SK-N-SH (cell line): ENCODE measurements at regions not wholly inside any gene's neighbourhood (a gene's known extent, or its start where the extent isn't known, plus 50 kb on each side); places are given as distances from the start of the nearest gene placed in this dataset.

ENCODE experiments used
- CTCF ChIA-PET: fragments of 300-600, 350-600 bp; formaldehyde crosslinking; extraction: SDS; loops from one replicate; lab custom pipeline; 2021; lab: Yijun Ruan, JAX
- POLR2A ChIA-PET: fragments of 350-600 bp; sonication (Branson Sonifier 250); formaldehyde crosslinking; extraction: SDS; loops from one replicate; lab custom pipeline; 2020; ENCODE audit warnings: antibody characterized with exemption, inconsistent platforms; lab: Yijun Ruan, JAX
- DNase-seq: peaks from one replicate; pipeline ENCODE4 v3.0.0; 2012
- H2AFZ ChIP-seq: fragments of 200-600 bp; sonication (generic); 2 replicates; pipeline ENCODE4 v1.8.1; 2016; ENCODE audit warnings: antibody characterized with exemption, mild to moderate bottlenecking, low read depth
- H3F3A ChIP-seq: fragments of 200-600 bp; sonication (generic); replicated peaks from 2 replicates; pipeline ENCODE3; 2016; ENCODE audit warnings: antibody characterized with exemption, mild to moderate bottlenecking; ENCODE audit not compliant: insufficient read depth
- H3K27ac ChIP-seq, 2 experiments: fragments of 200-500 bp in 1 of 2; fragments of 200-600 bp in 1 of 2; sonication (Bioruptor generic) in 1 of 2; sonication (generic), shearing (Covaris generic) in 1 of 2; 2 replicates each; pipeline versions ENCODE4 v1.5.1 to v1.6.1; 2014 to 2016; ENCODE audit warnings: low read depth in 2 of 2, inconsistent platforms in 1 of 2, low read length in 1 of 2, mild to moderate bottlenecking in 1 of 2, mixed read lengths in 1 of 2
- H3K27me3 ChIP-seq: fragments of 200-600 bp; sonication (generic), shearing (Covaris generic); 2 replicates; pipeline ENCODE4 v1.6.1; 2016; ENCODE audit warnings: mixed run types; ENCODE audit not compliant: insufficient read depth
- H3K36me3 ChIP-seq, 2 experiments: fragments of 200-500 bp in 1 of 2; fragments of 200-600 bp in 1 of 2; sonication (Bioruptor generic) in 1 of 2; sonication (generic) in 1 of 2; replicated peaks in 1 of 2; 2 replicates each; pipeline versions ENCODE3 to v1.5.1; 2014 to 2016; ENCODE audit warnings: low read length in 1 of 2, mild to moderate bottlenecking in 1 of 2; ENCODE audit not compliant: insufficient read depth in 2 of 2, control insufficient read depth in 1 of 2
- H3K4me1 ChIP-seq, 2 experiments: fragments of 200-500 bp in 1 of 2; fragments of 200-600 bp in 1 of 2; sonication (Bioruptor generic) in 1 of 2; sonication (generic), shearing (Covaris generic) in 1 of 2; 2 replicates each; pipeline versions ENCODE4 v1.5.1 to v1.6.1; 2014 to 2016; ENCODE audit warnings: low read depth in 1 of 2, low read length in 1 of 2, mixed run types in 1 of 2; ENCODE audit not compliant: insufficient read depth in 2 of 2, control insufficient read depth in 1 of 2
- H3K4me2 ChIP-seq: fragments of 200-600 bp; sonication (generic), shearing (Covaris generic); 2 replicates; pipeline ENCODE4 v1.6.1; 2017; ENCODE audit warnings: mixed run types
- H3K4me3 ChIP-seq, 2 experiments: fragments of 200-500 bp in 1 of 2; fragments of 200-600 bp in 1 of 2; sonication (Bioruptor generic) in 1 of 2; sonication (generic), shearing (Covaris generic) in 1 of 2; 2 replicates each; pipeline versions ENCODE4 v1.5.1 to v1.8.1; 2014 to 2016; ENCODE audit warnings: low read depth in 2 of 2, inconsistent platforms in 1 of 2, low read length in 1 of 2, mild to moderate bottlenecking in 1 of 2, mixed read lengths in 1 of 2, moderate library complexity in 1 of 2
- H3K79me2 ChIP-seq: fragments of 200-600 bp; sonication (generic); 2 replicates; pipeline ENCODE4 v1.8.1; 2017; ENCODE audit warnings: mild to moderate bottlenecking; ENCODE audit not compliant: insufficient read depth
- H3K9ac ChIP-seq: fragments of 200-600 bp; sonication (generic); 2 replicates; pipeline ENCODE4 v1.6.1; 2017; ENCODE audit warnings: mixed run types
- H3K9me2 ChIP-seq: fragments of 200-600 bp; sonication (generic); 2 replicates; pipeline ENCODE4 v1.6.1; 2017; ENCODE audit warnings: mixed run types
- H3K9me3 ChIP-seq: fragments of 200-600 bp; sonication (generic); 2 replicates; pipeline ENCODE4 v1.6.1; 2017; ENCODE audit warnings: mixed run types, mild to moderate bottlenecking, moderate library complexity
- H4K20me1 ChIP-seq: fragments of 200-600 bp; sonication (generic); 2 replicates; pipeline ENCODE4 v1.6.1; 2017; ENCODE audit warnings: mild to moderate bottlenecking, mixed run types; ENCODE audit not compliant: insufficient read depth
- CHD2 ChIP-seq: fragments of 150-350 bp; IDR thresholded peaks from 2 replicates; pipeline ENCODE4 v1.6.1; 2018; ENCODE audit warnings: low read length; ENCODE audit not compliant: partially characterized antibody
- EP300 ChIP-seq, 2 experiments: IDR thresholded peaks; 2 replicates each; pipeline versions ENCODE4 v1.4.0 to v1.6.1; 2012; ENCODE audit warnings: borderline replicate concordance in 1 of 2, low read depth in 1 of 2, low read length in 1 of 2
- EZH2phosphoT487 ChIP-seq: fragments of 200-600 bp; sonication (generic); IDR thresholded peaks from 2 replicates; pipeline ENCODE4 v1.6.1; 2017; ENCODE audit warnings: low read depth, mixed run types, mild to moderate bottlenecking, antibody characterized with exemption, moderate library complexity, borderline replicate concordance
- FOSL2 ChIP-seq: IDR thresholded peaks from 2 replicates; pipeline ENCODE4 v1.4.0; 2012; ENCODE audit warnings: low read depth, mild to moderate bottlenecking, moderate library complexity, borderline replicate concordance
- FOXM1 ChIP-seq: IDR thresholded peaks from 2 replicates; pipeline ENCODE4 v1.4.0; 2012; ENCODE audit warnings: low read depth, mild to moderate bottlenecking
- GATA2 ChIP-seq: sonication (generic); formaldehyde crosslinking; IDR thresholded peaks from 2 replicates; pipeline ENCODE4 v1.5.0; 2020; ENCODE audit warnings: mild to moderate bottlenecking, missing genetic modification reagents
- JUND ChIP-seq: IDR thresholded peaks from 2 replicates; pipeline ENCODE4 v1.4.0; 2012
- MAX ChIP-seq: IDR thresholded peaks from 2 replicates; pipeline ENCODE4 v1.4.0; 2012; ENCODE audit warnings: low read depth
- MXI1 ChIP-seq: IDR thresholded peaks from 2 replicates; pipeline ENCODE4 v1.6.1; 2012; ENCODE audit warnings: mild to moderate bottlenecking, low read depth, low read length, improper control_type of control experiment
- PBX3 ChIP-seq: IDR thresholded peaks from 2 replicates; pipeline ENCODE4; 2012
- RAD21 ChIP-seq: IDR thresholded peaks from 2 replicates; pipeline ENCODE4 v1.6.1; 2012; ENCODE audit warnings: mild to moderate bottlenecking, low read length
- RXRA ChIP-seq: IDR thresholded peaks from 2 replicates; pipeline ENCODE4 v1.4.0; 2012; ENCODE audit warnings: low read depth, mild to moderate bottlenecking, borderline replicate concordance
- TEAD4 ChIP-seq: IDR thresholded peaks from 2 replicates; pipeline ENCODE4 v1.4.0; 2012; ENCODE audit warnings: mild to moderate bottlenecking, borderline replicate concordance; ENCODE audit not compliant: insufficient read depth
- USF1 ChIP-seq: IDR thresholded peaks from 2 replicates; pipeline ENCODE4 v1.4.0; 2012; ENCODE audit warnings: low read depth, borderline replicate concordance
- YY1 ChIP-seq: IDR thresholded peaks from 2 replicates; pipeline ENCODE4 v1.4.0; 2012; ENCODE audit warnings: low read depth, mild to moderate bottlenecking
- WGBS: methylation state at CpG from one replicate; pipeline ENCODE4 v1.1.6; 2017; ENCODE audit warnings: low lambda C conversion rate; 5-methylcytosine and 5-hydroxymethylcytosine counted together

GRCh38 chr12:131603106-131603938 is 107.6 kb upstream of the SFSWAP start:
- TF ChIP-seq FOSL2 = no peak
- TF ChIP-seq EP300 (IDR thresholded peaks at IDR 0.05; ENCODE audit: borderline replicate concordance in 1 of 2, low read depth in 1 of 2, low read length in 1 of 2) = peak in 1 of 2 experiments; percentile 9; a peak in 1 of 4 replicates
- TF ChIP-seq GATA2 (CRISPR knock-in tag) = peak; percentile 33
- no peak for TF ChIP-seq CHD2
- TF ChIP-seq JUND = no peak
- TF ChIP-seq PBX3 = no peak
- TF ChIP-seq MAX = no peak
- no peak for TF ChIP-seq RXRA
- no peak for TF ChIP-seq USF1
- TF ChIP-seq RAD21 = no peak
- no peak for TF ChIP-seq MXI1
- TF ChIP-seq YY1 = no peak
- Histone ChIP-seq H3K4me2 (no peak overlapping the region), H3K4me1 (peaks cover 0 to 13% of the 10 kb centered on the region in 2 experiments; a peak in 1 of 4 replicates), H3K27ac (no peak overlapping the region), H3K9me2 (no peaks in the 10 kb centered on the region), H4K20me1 (no peaks in the 10 kb centered on the region), H3F3A (no peaks in the 10 kb centered on the region), H2AFZ (no peak overlapping the region), H3K9ac (no peak overlapping the region), H3K36me3 (no peaks in the 10 kb centered on the region), H3K4me3 (no peak overlapping the region), H3K27me3 (no peaks in the 10 kb centered on the region), H3K9me3 (no peaks in the 10 kb centered on the region), H3K79me2 (no peaks in the 10 kb centered on the region)
- ChIA-PET POLR2A (no interaction called here), CTCF (interaction anchor here (0.7 to 1.5 kb wide), 3 partner anchors 11 to 149 kb away, joined by 3 to 5 read pairs (median 5); no protein-coding TSS in a partner anchor)
- WGBS = 17% methylated on average over 8 of the region's 8 CpGs
- DNase-seq = no peak

GRCh38 chr12:131603939-131604795 is 106.7 kb upstream of the SFSWAP start:
- 45% methylated on average over 15 of the region's 21 CpGs for WGBS
- H3K4me2 ChIP-seq = no peak overlapping the region
- no peaks in the 10 kb centered on the region for H3K79me2 ChIP-seq
- CTCF ChIA-PET = interaction anchor here (0.7 to 1.5 kb wide), 4 partner anchors 12 to 225 kb away, joined by 3 to 5 read pairs (median 4); no protein-coding TSS in a partner anchor
- no peak overlapping the region for H3K4me3 ChIP-seq
- no peak overlapping the region for H2AFZ ChIP-seq
- H3K36me3 ChIP-seq = no peaks in the 10 kb centered on the region
- POLR2A ChIA-PET = no interaction called here
- no peak for TF ChIP-seq RAD21
- TF ChIP-seq MAX = no peak
- no peak for TF ChIP-seq CHD2
- no peak for TF ChIP-seq TEAD4
- TF ChIP-seq GATA2 (CRISPR knock-in tag) = no peak
- TF ChIP-seq EZH2phosphoT487 = no peak
- TF ChIP-seq FOXM1 = no peak
- TF ChIP-seq, all 33 proteins: peak for 0
- H3K4me1 ChIP-seq = peaks cover 0 to 13% of the 10 kb centered on the region in 2 experiments; a peak in 1 of 4 replicates
- no peaks in the 10 kb centered on the region for H4K20me1 ChIP-seq
- DNase-seq = no peak
- H3K27me3 ChIP-seq = no peaks in the 10 kb centered on the region
- no peak overlapping the region for H3K27ac ChIP-seq
- H3K9ac ChIP-seq = no peak overlapping the region
- H3K9me2 ChIP-seq = no peaks in the 10 kb centered on the region
- no peaks in the 10 kb centered on the region for H3K9me3 ChIP-seq
- H3F3A ChIP-seq = no peaks in the 10 kb centered on the region
